IPS-NIHi7 (cell line): ENCODE measurements at regions not wholly inside any gene's neighbourhood (a gene's known extent, or its start where the extent isn't known, plus 50 kb on each side); places are given as distances from the start of the nearest gene placed in this dataset.
A peak's percentile ranks its signal among the peaks of the same experiment; 100 is the strongest.

ENCODE experiments used
- DNase-seq: peaks from one replicate; pipeline ENCODE4 v3.0.0; 2012; ENCODE audit warnings: mixed read lengths; ENCODE audit errors: extremely low spot score

GRCh38 chr12:77723308-77723707 lies 107.4 kb upstream of the NAV3 start:
- no peak for DNase-seq

- no peak for DNase-seq
These were observed 108.2 kb upstream of the NAV3 start for GRCh38 chr12:77722536-77722935.

DNA sequence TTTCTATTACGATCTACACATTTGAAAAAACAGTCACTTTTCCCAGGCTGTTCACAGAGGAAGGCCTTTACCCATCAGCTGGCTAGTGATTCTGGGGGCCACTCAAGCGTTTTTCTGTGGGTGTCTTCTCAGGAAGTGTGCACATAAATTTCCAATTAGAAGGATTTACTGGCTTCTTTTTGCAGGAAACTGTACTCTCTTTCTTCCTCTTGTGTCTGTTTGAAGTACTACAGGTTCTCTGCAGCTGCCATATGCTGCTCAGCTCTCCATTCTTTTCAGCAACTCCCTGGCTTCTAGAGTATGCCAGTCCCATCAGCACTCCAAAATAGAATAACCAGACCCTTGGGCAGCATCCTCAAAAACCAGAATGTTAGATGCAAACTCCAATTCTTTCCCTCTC lies 110.4 kb upstream of the NAV3 start:
- peak; percentile 14 for DNase-seq

- DNase-seq = no peak
These were observed 120.5 kb upstream of the NAV3 start for GRCh38 chr12:77710209-77710608.

DNA sequence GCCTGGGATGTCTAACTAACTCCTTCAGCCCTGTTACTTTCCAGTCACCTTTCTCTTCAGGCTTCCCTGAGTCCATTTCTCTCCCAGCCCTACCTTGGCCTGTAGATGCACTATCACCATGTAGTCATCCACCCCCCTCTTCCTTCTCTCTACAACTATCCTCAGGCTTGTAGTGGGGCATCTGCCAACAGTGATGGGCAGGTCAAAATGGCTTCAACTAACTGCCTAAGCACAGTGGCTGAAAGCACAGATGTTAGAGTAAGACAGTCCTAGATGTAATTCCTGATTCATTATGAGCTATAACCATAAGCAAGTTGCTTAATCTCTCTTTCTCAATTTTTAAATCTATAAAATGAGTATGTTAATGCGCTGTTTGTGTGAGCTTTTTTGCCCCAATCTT lies 133.6 kb upstream of the NAV3 start:
- DNase-seq = no peak

- DNase-seq = no peak
These were observed 134.5 kb upstream of the NAV3 start for GRCh38 chr12:77696183-77696582.

DNA sequence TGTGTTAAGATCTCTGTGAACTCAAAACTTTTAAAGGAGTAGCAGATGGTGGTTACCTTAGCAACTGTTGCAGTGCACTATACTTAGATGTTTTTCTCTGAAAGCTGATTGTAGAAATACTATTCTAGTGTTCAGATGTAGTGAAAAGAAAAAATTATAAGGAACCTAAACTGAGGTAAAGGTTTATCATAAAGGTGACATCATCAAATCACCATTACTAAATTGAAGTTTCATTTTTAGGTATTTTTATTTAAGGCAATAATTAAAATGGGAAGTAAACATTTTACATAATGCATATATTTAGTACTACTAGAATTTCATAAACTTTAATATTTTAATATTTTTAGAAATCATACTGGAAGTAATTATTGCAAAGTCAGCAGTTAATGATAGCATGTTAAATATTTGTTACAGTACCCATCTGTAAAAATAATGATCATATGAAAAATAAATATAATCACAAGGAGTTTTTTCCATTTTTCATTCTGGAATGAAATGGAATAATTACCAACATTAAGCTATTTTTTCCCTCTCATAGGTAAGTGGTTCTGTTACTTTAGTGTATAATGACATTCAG lies 141.1 kb upstream of the NAV3 start:
- DNase-seq = no peak

DNA sequence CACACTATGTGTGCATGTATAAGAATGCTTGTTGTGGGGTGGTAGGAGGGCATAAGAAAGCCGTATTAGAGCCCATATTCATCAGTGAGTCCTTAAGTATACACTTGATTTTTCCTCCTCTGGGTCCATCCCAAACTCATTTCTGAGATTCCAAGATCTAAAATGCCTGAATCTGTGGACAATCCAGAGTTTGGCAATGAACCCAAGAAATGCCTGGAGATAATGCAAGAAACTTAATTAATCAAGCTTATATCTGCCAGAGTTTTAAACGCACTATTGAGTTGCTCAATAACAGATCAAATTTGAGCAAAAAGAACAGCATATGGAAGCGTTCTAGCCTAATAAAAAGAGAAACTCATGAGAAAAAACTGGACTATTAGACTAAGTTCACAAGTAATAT lies 143.4 kb upstream of the NAV3 start:
- DNase-seq = no peak

DNA sequence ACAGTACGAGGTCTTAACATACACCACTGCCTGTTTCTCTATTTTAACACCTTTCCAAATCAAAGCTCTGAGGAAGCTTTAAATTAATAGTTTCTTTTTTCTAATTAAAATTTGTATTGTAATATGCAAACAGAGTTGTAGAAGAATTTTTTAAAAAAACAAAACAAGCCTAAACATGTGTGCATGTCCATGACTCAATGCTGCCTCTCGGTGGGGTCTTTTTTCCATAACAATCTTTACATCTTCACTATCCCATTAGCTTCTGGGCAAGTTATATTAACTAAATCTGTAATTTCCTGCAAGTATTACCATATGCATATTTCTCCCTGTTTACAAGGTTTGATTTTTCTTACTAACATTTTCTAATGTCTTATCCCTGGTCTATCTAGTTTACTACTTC lies 143.9 kb upstream of the NAV3 start:
- DNase-seq = no peak

GRCh38 chr12:77685901-77686300 lies 144.8 kb upstream of the NAV3 start:
- no peak for DNase-seq

GRCh38 chr12:77685112-77685511 lies 145.6 kb upstream of the NAV3 start:
- DNase-seq = peak; percentile 47

GRCh38 chr12:77682488-77682887 lies 148.2 kb upstream of the NAV3 start:
- no peak for DNase-seq

- DNase-seq = no peak
These were observed 149.0 kb upstream of the NAV3 start for GRCh38 chr12:77681726-77682125.

DNA sequence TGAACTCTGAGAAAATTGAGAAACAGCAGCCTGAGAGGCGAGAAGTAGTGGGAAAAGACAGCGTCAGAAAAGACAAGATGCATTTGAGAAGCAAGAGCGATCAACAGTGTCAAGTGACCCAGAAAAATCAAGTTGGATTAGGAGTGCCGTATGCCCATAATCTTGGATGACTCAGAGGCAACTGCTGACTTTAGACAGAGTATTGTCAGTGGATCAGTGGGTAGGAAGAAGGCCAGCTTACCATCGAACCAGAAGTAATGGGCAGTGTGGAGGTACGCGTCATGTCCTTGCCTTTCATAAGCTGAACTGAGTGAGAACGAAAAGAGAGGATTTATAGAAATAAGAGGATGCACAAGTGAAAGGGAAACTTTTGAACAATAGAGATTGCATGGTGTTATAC lies 151.0 kb upstream of the NAV3 start:
- no peak for DNase-seq

DNA sequence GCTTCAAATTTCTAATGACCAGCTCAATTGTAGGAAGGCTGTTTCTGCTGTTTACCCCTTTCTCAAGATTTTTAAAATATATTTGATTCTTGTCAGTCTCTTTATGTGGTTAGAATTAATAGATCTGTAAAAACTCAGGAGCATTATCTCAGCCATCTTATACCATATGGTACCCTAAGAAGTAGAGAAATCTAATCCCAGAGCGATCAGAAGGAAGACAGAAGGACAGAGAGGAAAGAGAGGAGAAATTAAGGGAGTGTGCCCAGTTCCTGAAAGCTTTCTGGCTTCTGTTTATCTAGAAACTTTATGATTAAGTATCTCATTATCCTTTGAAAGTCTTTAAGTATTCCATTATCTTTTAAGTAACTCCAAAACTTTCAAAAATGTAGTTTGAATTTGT lies 152.1 kb upstream of the NAV3 start:
- no peak for DNase-seq

DNA sequence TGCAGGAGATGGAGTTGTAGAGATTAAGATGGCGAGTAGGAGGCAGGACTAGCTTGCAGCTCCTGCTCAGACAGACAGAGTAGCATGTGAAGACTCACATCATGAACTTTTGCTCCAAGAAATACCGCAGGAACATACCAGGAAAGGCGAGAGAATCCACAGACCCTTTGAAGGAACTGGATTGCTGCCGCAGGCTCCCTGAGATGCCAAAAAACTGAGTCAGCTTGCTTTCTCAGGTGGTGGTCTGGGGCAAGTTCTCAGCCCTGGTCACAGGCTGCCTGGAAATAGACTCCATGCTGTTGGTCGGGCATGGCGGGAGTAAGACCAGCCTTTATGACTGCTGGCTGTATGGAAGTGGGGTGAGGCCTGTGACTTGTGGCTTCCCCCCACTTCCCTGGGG lies 163.6 kb upstream of the NAV3 start:
- no peak for DNase-seq

GRCh38 chr12:77648716-77649115 lies 182.0 kb upstream of the NAV3 start:
- no peak for DNase-seq

DNA sequence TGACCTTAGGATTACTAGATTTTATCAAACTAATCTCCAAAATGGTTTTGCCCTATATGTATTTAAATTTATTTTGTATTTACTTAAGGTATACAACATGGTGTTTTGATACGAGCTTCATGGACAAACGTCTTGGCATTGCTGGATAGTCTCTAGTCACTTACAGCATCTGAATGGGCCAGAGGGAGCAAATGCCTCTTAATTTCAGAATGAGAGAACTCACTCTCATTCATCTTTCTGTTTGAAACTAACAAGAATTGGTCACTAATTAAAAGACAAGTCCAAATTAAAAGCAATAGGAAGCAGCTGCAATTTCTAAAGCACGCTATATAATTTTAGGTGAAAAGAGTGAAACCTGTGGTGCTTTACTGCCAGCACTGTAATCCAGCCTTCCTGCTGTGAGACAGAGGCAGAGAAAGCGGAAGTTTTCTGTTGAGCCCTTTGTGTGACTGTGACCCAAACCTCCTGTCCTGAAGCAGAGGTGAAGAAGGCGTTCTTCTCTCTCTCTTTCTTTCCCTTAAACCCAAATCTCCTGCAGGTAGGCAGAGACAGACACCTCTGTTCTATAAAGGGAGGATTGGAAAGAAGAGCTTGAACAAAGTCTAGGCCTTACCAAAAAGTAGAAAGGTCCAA lies 184.6 kb upstream of the NAV3 start:
- DNase-seq = peak; percentile 46

GRCh38 chr12:77644915-77645605 lies 185.6 kb upstream of the NAV3 start:
- peak; percentile 32 for DNase-seq

GRCh38 chr12:77642246-77642645 lies 188.4 kb upstream of the NAV3 start:
- DNase-seq = no peak

DNA sequence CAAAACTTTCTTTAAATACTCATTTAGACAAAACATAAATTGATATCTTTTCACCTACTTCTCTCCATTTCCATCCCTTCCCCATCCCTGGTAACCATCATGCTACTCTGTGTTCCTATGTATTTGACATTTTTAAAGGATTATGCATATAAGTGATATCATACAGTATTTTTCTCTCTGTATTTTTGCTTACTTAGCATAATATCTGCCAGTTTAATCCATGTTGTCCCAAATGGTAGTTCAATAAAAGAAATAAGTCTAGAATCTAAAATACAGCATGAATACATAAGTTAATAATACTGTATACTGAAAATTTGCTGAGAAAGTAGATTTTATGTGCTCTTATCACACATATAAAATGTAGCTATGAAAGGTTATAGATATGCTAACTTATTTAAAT lies 190.3 kb upstream of the NAV3 start:
- DNase-seq = no peak

DNA sequence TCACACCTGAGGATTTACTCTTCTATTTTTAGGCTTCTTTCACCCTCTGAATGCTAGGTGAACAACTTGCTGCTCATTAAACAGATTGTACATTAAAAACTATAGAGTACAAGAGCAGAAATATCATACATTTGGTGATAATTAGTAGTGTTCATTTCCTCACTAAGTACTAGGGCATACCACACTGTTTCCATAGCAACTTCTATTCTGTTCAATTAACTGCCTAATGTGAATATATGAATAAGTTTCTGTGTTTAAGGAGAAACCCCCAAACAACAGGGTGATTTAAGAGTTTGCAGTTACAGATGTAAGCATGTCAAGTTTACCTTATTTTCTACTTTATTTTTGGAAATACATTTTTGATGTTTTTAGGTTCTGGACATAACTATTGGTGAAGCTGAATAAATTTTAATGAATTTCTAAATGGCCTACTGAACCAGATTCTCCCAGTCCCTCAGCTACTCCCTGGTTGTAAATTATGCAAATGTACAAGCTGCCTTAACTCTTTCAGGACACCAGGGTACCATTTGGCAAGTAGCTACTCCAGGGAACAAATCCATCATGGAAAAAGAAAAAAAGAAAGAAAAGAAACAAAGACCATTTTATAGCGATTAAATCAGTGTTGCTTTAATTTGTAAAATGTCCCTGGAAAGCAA lies 199.8 kb upstream of the NAV3 start:
- no peak for DNase-seq

GRCh38 chr12:77630344-77630743 lies 200.3 kb upstream of the NAV3 start:
- no peak for DNase-seq
